ENCODE measurements at regions not wholly inside any gene's neighbourhood (a gene's known extent, or its start where the extent isn't known, plus 50 kb on each side); places are given as distances from the start of the nearest gene placed in this dataset.

DNA sequence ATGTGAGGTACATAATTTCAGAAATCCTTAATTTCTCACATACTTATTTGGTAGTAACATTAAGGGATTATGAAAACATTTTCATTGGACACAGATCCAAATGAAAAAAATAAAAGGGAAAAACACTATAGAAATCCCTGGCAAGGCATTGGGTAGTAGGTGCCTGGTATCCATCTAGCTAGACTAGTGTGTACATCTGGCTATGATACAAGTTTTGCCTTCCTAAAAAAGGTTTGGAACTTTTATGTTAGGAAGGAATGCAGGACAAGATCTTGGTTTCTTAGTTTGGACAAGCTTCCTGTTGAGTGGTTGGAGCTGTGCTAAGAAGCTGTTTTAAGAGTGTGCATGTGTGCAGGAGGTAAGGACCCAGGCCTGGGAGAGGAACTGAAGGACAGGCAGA, 252.3 kb upstream of the GLI3 start:
- DNase-seq: no peak

DNA sequence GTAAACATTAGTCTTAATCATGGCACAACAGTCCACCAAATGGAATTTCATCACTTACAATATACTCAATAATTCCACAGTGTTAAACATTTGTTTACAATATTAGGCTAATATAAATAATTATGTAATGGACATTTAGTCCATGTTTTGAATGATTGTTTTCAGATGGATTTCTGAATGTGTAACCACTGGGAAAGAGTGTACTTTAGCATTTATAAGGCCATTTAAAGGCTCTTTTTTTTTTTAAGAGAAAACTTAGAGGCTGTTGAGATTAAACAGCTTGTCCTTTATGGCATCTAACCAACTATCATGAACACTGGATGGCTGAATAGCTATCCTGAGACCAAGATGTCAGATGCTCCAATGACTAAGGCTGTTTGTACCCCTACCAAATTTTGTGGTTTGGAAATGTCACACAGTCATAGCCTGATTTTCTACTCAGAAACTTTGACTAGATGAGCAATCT, 248.3 kb upstream of the GLI3 start:
- DNase-seq: no peak

DNA sequence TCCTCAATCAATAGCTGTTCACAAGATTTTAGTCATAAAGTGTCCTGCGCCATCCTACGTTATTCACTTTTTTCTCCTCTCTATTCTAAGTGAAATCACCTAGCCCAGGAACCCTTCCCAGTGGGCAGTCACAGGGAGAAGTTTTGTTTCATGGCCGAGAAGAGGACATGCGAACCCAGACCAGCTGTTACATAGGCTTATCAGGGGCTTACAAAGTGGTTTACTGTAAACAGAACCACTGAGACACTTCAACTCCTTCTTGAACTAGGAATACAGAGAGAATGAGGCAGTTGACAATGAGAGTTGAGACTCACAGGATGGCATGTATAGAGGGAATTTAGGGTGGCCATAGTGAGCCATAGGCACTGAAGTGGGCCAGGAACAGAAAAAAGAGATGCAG, 246.9 kb upstream of the GLI3 start:
- no peak for DNase-seq

DNA sequence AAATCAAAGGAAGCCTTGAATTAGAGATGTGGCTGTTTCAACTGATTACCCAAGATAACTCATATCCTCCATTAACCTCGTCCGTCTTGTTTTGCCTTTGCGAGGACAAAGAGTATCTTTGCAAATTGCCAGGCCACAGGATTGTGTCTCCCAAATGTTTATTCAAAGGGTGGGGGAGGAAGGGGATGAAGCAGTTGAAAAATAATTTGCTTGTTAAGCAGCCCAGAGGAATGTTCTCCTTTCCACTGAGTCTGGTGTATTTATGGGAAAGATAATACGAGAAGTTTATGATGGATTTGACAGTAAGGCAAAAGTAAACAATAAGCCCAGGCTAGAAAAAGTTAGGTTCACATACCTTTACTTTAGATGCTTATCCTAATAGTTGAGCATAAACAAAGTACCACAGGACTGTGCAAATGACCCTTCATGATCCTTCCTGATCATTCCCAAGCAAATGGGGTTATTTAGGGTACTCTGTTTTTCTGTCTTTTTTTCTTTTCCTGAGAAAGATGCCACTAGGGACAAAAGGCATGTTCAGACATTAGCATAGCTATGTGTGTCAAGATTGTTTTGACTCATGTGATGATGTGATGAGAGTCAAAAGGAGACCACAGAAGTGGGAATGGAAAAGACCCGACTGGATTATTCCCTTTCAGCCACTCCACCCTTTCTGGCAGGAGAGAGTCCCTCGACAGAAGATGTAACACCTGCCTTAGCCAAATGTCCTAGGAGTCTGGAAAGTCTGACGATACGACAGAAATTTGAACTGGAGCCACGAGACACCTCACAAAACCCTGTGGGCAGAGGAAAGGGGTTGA, 243.0 kb upstream of the GLI3 start:
- DNase-seq: no peak

DNA sequence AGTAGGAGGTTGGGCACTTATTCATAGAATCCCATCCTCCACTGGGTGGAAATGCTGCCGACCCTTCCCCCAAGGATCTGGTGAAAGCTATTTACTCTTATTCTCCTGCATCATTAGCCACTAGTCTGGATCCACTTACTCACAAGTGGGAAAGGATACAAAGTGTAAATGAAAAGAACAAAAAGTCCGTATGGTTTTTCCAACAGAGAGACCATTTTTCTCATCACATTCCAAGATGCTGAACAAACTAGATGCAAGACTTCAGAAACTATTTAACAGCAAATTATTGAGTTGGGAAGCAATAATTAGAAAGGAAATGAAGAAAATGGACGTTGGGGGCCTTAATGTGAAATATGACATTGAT, 242.4 kb upstream of the GLI3 start:
- no peak for DNase-seq

DNA sequence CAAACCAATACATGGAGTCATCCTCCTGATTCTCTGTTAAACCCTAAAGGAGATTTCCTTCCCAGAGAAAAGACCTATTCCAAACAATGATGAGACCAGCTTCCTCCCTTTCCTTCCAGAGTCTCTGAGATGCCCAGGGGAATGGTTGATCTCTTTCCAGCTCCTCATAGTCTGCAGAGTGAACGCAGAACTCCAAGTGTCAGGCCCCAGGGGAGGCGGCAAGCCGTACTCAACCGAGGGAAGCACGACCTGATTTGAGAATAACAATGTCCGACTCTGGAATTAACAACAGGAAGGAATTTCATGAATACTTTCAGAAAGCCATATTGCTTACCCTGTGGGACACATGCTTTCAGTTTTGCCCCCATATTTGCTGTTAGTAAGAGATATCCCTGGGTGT, 241.7 kb upstream of the GLI3 start:
- no peak for DNase-seq

DNA sequence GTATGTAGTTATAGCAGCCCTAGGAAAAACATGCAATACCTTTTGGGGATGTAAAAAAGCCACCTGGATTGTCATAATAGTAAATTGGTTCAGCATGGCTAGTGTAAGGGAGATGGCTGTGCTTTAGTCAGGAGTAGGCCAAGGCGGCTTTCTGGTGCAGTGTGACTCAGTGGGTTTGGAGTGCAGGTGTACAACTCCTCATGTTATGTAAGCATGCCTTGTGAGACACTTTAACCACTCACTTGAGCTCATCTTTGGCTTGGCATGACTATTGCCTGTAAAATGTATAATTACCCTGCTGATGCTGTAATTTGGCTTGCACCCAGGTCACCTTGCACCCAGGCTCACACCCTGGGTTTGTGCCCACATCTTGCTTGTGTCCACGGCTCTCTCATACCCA, 239.2 kb upstream of the GLI3 start:
- no peak for DNase-seq

DNA sequence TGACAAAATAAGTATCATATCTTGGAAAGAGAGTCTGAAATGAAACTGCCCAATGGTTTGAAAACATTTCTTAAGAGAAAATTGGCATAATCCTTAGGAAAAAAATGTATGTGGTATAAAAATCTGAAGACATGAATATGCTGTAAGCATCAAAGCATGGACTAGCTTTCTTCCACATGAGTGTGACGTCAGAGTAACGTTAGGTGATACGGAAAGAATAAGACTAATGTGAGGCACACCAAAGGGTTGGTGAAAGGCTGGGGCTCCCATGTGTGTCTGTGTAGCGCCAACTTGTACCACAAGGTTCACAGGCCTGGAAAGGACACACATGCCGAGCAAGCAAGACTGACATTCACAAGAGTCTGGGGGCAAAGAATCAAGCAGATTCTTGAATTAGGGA, 238.1 kb upstream of the GLI3 start:
- DNase-seq: no peak

DNA sequence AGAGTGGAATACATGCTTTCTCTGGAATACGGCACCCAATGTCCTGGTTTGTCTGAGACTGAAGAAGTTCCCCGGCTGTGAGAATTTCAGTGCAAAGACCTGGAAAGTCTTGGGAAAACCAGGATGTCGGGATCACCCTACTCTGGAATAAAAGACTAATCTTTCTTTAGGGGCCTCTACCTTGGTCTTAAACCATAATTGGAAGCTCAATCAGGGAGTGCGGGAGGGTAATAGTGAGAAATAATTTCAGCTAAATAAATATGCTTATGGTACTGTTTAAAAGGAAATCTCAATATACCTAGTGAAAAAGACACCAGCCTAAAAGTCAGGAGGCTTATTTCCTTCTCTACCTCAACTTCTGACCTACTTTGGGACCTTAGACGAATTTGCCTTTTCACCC, 236.1 kb upstream of the GLI3 start:
- no peak for DNase-seq

DNA sequence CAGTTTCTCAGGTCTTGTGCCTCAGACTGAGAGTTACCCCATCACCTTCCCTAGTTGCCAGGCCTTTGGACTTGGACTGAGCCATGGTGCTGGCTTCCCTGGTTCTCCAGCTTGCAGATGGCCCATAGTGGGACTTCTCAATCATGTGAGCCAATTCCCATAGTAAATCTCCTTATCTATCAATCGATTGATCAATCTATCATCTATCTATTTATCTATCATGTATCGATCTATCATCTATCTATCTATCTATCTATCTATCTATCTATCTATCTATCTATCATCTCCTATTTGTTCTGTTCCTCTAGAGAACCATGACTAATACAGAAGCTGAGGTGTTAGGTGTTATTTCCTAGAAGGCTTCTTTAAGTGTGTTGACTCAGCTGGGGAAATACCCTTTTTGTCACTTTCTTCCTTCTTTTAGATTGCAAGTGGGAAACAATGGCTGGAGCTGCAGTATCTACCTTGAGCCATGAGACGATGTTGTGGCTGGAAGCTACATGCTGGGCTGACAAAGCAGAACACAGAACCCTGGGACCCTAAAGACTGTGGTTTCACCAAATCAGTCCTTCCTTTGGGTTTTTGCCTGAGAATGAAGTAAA, 234.7 kb upstream of the GLI3 start:
- no peak for DNase-seq

DNA sequence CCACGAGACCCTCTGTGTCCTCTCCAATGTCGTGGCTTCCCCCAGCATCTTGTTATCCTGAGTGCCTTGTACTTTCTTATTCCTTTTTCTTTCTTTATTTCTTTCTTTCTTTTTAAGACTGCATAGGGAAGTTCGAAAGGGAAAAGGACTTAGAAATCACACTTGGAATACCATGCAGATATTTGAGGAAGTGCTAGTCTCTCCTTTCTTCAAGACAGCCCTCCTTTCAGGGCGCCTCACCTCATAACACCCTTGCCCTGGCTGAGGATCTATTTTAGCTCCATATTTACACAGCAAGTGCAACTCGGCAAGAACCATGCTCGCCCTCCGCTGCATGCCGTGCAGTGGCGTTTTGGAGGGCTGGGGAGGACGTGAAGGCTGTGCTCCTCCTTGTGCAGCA, 232.3 kb upstream of the GLI3 start:
- no peak for DNase-seq

DNA sequence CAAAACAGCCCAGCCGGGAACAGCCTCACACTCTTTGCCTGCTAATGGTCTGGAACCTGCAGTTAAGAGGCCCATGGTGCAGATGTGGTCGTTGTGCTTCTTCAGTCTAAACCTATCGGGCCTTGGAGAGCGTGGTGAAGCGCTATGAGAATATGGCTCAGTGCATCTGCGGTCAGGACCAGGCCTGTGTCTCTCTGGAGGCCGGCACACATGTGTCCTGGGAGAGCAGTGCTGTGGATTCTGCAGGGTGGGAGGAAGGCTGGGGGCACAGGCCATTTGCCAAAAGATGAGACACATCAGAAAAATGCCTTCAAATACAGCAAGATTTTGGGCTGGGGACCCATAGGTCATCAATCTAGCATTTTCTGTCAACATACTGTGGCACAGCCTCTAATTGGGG, 231.5 kb upstream of the GLI3 start:
- no peak for DNase-seq

DNA sequence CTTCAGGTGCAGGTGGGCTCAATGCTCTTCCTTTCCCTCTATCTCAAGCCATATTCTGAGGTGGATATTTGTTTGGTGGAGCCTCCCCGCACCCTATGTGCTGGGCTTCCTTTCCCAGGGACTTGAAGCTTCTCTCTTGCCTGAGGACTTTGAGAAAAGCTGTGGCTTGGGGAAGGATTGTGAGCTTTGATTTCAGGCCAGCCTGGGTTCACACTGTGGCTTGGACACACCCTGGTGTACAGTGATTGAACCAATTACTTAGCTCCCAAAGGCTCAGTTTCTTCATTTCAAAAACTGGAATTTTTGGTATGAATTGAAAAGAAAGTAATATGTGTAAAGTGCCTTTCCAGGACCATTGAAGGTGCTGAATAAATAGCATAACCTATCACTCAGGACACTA, 224.5 kb upstream of the GLI3 start:
- no peak for DNase-seq

DNA sequence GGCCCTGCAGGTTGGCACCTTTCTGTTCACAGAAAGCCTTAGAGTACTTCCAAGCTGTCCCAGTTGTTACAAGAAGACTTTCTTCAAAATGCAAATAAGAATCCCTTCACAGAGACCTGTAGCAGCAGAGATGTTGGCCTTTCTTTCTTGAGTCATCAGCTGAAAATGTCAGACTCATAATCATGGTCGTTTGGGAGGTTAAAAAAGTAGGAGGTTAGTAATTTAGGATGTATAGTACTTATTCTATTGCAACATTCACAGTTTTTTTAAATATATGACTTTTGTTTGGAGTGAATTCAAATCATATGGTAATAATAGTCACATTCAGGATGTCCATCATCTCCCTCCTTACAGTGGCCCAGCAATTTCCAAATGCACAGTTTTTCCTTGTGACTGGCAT, 223.9 kb upstream of the GLI3 start:
- DNase-seq: no peak

DNA sequence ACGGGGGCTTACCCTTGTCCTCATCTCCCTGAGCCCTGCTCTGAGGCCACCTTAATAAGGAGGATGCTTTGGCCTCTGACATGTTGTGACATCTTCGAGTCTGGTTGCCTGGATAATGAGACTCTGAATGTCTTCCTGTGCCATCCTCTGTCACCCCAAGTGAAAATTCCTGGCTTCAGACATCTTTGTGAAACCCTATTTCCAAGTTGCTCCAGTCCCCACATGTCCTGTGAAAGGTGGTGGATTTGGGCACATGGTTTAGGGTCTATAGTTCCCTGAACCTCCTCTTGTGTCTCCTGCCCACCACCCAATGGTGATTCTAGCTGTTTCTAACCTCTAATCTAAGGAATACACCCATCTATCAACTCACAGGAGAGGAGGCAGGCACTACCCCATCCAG, 223.1 kb upstream of the GLI3 start:
- no peak for DNase-seq

DNA sequence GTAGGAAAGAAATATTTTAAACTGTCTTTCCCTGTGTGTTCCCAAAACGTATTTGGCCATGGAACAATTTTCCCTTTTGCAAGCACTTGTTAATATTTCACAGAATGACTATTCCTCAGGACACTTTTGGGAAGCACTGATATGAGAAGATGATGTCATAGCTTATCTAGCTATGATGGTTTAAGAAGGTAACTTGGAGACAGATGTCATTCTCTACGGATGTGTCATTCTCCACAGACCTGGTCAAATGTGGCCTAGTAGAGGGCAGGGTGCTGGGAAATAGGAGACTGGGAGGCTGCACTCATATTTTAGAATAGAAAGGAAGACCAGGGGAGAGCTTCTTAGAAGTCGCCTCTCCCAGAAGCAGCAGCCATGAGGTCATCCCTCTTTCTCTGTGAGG, 220.7 kb upstream of the GLI3 start:
- DNase-seq: no peak

DNA sequence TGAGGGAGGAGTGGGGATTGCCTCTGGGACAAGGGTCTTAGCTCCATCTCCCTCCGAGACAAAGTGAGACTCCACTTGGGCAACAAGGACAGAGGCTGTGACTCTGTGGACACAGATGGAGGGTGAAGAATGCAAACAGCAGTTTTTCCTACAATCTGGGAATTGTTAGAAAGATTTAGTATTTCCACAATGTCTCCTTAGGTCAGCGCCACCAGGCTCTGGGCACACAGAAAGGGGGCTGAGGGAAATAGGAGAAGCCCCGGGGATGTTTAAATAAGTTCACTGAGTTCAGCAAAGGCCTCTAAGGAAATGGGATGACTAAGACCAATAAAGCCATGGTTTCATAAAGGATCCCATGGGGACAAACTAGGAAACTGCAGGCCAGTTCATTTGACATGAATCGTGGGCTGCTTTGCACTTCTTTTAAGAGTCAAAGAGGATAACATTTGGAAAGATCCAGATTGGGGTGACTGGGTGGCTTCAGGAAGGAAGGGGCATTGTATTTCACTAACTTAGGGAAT, 219.8 kb upstream of the GLI3 start:
- DNase-seq: no peak

DNA sequence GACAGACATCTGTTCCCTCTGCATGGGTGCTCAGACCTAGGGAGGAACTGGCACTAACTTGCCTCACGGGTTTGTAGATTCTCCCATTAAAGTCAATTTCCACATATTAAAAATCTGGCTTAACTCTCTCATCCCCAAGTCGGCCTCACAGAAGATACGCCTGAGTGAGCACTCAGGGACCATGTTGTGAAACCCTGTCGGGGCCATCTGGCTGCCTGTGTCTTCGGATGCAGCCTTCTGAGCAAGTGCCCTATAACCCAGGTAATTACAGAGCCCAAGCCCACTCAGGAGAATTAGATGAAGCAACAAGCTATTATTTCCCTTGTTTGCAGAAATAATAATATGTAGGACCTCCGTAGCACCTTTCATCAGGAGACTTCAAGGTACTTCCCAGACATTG, 219.3 kb upstream of the GLI3 start:
- DNase-seq: no peak

DNA sequence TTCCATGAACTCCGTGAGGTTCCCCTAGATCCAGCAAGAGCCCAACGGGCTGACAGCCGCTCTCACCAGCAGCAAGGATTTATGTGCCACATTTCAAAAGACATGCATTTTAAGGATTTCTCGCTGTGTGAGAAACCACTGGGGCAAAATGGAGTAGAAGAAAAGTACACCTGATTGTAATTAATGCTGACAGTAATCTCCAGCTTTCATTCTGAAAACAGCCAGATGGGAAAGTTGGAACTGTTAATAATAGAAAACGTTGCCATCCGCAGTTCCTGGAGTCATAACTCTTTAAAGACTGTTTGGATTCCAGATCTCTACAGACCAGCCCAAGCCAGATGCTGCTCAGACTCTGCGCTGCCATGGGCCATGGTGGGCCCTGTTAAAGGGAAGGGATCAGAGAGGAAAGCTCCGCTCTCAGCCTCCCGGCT, 216.9 kb upstream of the GLI3 start:
- no peak for DNase-seq

DNA sequence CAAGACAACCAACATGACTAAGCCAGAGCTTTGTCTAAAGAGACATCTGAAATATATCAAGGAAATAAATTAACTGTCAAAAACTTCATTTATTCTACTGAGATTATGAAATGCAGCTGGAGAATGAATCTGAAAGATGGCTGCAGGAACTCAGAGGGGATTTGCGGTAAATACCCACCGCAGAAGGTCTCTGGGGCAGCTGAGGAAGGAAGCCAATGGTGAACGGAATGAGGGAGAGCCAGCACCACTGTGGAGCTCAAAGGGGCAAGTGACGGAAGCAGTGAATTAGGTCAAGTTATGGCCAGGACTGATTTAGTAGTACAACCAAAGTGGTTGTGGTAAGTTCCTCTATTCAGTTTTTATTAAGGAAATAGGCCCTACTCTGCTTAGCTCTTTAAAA, 215.3 kb upstream of the GLI3 start:
- DNase-seq: no peak

DNA sequence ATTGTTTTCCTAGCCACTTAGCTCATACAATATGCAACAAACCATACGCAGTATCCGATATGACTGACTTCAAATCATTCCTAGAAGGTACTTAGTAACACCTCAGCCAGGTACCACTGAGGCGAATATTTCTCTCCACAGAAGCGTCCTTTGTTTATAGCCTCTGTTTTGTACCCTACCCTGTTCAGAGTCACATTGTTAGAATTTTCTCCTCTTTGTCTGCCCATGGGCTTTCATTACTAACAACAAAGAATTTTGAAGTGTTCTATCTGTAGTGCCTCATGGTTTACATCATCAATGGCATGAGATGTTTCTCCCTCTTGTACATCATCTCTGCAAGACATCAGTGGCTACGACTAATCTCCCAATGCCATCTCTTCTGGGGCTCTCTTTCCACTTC, 212.4 kb upstream of the GLI3 start:
- no peak for DNase-seq

DNA sequence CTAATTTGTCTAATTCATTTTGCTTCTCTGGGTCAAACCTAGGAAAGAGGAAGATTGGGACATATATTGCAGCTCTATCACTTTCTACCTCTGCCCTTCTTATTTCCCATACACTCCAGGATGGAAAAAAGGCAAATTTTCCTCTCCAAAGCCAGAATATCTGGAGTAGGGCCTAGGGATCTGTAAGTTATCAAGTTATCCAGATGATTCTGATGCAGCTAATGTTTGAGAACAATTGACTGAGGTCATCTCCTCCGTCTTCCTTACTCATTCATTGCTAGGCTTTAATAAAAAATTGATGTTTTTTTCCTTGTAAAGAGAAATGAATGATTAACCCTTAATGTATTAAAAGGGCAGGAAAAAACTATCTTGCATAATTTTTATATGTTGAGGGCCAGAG, 211.9 kb upstream of the GLI3 start:
- DNase-seq: no peak

DNA sequence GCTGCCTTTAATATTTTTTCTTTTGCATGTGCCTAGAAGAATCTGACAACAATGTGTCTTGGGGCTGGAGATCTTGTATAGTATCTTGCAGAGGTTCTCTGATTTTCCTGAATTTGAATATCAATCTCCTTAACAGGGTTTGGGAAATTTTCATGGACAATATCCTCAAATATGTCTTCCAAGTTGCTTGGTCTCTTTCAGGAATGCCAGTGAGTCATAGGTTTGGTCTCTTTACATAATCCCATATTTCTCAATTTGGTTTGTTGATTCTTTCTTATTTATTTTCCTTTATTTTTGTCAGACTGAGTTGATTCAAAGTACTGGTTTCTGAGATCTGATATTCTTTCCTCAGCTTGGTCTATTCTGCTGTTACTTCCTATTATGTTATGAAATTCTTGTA, 208.7 kb upstream of the GLI3 start:
- no peak for DNase-seq

DNA sequence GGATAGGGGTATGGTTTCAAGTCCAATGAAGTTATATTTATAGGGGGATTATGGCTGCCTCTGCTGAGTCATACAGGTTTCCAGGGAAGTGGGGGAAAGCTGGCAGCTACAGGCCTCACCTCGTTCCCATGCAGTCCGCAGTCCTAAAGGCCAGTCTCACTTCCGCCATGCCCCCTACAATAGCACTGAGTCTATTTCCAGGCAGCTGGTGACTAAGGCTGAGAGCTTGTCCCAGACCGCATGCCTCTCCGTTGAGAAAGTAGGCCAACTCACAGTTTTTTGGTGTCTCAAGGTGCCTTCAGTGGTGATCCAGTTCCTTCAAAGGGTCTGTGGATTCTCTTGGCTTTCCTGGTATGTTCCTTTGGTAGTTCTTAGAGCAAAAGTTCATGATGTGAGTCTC, 203.9 kb upstream of the GLI3 start:
- no peak for DNase-seq

DNA sequence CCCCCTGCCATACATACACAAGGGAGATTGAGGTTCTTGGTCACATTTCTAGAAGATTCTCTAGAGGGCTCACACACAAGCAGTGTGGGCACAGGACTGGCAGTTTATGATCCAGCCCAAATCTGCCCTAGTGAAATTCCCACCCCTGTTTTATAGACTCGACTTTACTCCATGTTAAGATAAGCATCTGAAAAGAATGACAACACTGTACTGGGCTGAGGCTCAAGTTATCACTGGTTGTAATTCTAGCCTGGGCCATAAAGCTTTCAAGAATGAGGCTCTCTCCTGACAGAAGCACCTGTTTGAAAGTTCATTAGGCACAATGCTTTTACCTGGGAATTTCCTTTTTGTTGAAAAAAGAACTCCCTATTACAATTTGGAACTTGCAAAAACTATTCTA, 195.6 kb upstream of the GLI3 start:
- DNase-seq: no peak
